HG03066 (cell line): ENCODE measurements at regions not wholly inside any gene's neighbourhood (a gene's known extent, or its start where the extent isn't known, plus 50 kb on each side); places are given as distances from the start of the nearest gene placed in this dataset.

Source experiments
- ATAC-seq: cut with Tn5 transposase; IDR thresholded peaks from one replicate; pipeline ENCODE4 v1.9.1; 2021; ENCODE audit warnings: low read depth; ENCODE audit not compliant: unreplicated experiment

GRCh38 chr2:118668431-118669424, 178.7 kb downstream of the EN1 start:
- no peak for ATAC-seq

GRCh38 chr2:118667964-118668363, 179.5 kb downstream of the EN1 start:
- no peak for ATAC-seq

- ATAC-seq = no peak
These were observed 180.1 kb downstream of the EN1 start for GRCh38 chr2:118667348-118667747.

GRCh38 chr2:118665784-118666529, 181.5 kb downstream of the EN1 start:
- no peak for ATAC-seq

- ATAC-seq = no peak
These were observed 186.3 kb downstream of the EN1 start for GRCh38 chr2:118661179-118661578.

GRCh38 chr2:118658596-118659198, 188.8 kb downstream of the EN1 start:
- ATAC-seq = no peak

GRCh38 chr2:118657466-118657865, 190.0 kb downstream of the EN1 start:
- ATAC-seq = no peak

GRCh38 chr2:118654945-118655344, 192.5 kb downstream of the EN1 start:
- ATAC-seq = no peak

- no peak for ATAC-seq
These were observed 197.1 kb downstream of the EN1 start for GRCh38 chr2:118650327-118650726.

GRCh38 chr2:118645876-118646275, 201.6 kb downstream of the EN1 start:
- no peak for ATAC-seq

GRCh38 chr2:118644190-118644589, 203.3 kb downstream of the EN1 start:
- ATAC-seq = no peak

- no peak for ATAC-seq
These were observed 204.2 kb downstream of the EN1 start for GRCh38 chr2:118643294-118643693.

GRCh38 chr2:118642501-118642900, 204.9 kb downstream of the EN1 start:
- ATAC-seq = no peak

GRCh38 chr2:118641711-118642110, 205.7 kb downstream of the EN1 start:
- no peak for ATAC-seq

- ATAC-seq = no peak
These were observed 208.1 kb downstream of the EN1 start for GRCh38 chr2:118639371-118639770.

GRCh38 chr2:118638453-118638852, 209.0 kb downstream of the EN1 start:
- no peak for ATAC-seq

GRCh38 chr2:118635891-118636290, 211.6 kb downstream of the EN1 start:
- ATAC-seq = no peak

- ATAC-seq = no peak
These were observed 212.6 kb downstream of the EN1 start for GRCh38 chr2:118634876-118635275.

GRCh38 chr2:118633371-118634018, 214.0 kb downstream of the EN1 start:
- no peak for ATAC-seq

- ATAC-seq = no peak
These were observed 214.5 kb downstream of the EN1 start for GRCh38 chr2:118632921-118633320.

GRCh38 chr2:118627156-118627555, 220.3 kb downstream of the EN1 start:
- no peak for ATAC-seq
